ENCODE measurements at regions not wholly inside any gene's neighbourhood (a gene's known extent, or its start where the extent isn't known, plus 50 kb on each side); places are given as distances from the start of the nearest gene placed in this dataset.

GRCh38 chr6:40792183-40792582 is 205.0 kb upstream of the LRFN2 start:
- no peak overlapping the region for H3K4me3 ChIP-seq
- intact Hi-C loops (cut with DNase I) = no loop called here

GRCh38 chr6:40791004-40791403 is 203.8 kb upstream of the LRFN2 start:
- no peak for ATAC-seq
- Histone ChIP-seq H3K27ac (no peak overlapping the region), H3K4me1 (no peaks in the 10 kb centered on the region), H3K9me3 (no peaks in the 10 kb centered on the region), H3K4me3 (no peak overlapping the region), H3K27me3 (no peaks in the 10 kb centered on the region), H3K36me3 (no peaks in the 10 kb centered on the region)
- intact Hi-C loops (cut with DNase I) = no loop called here
- DNase-seq = no peak
- TF ChIP-seq CTCF (IDR thresholded peaks at IDR 0.05) = no peak
- TF ChIP-seq POLR2A (IDR thresholded peaks at IDR 0.05) = no peak
- WGBS (ENCODE audit: insufficient coverage, low coverage, low lambda C conversion rate, missing lambda C conversion rate) = 32% methylated on average over 4 of the region's 4 CpGs

More at GRCh38 chr6:40792183-40792582, 205.0 kb upstream of the LRFN2 start:
- Histone ChIP-seq H3K36me3 (no peaks in the 10 kb centered on the region), H3K27me3 (no peaks in the 10 kb centered on the region), H3K4me1 (no peaks in the 10 kb centered on the region), H3K27ac (no peak overlapping the region), H3K9me3 (no peaks in the 10 kb centered on the region)
- TF ChIP-seq POLR2A (IDR thresholded peaks at IDR 0.05) (no peak), CTCF (IDR thresholded peaks at IDR 0.05) (no peak)
- ATAC-seq = no peak
- no CpG with 5 or more reads among the region's 2 CpGs for WGBS (ENCODE audit: insufficient coverage, low coverage, low lambda C conversion rate, missing lambda C conversion rate)
- no peak for DNase-seq

GRCh38 chr6:40788661-40789655 is 201.8 kb upstream of the LRFN2 start:
- H3K36me3 ChIP-seq = no peaks in the 10 kb centered on the region
- no peak overlapping the region for H3K27ac ChIP-seq
- no peak for DNase-seq
- no peaks in the 10 kb centered on the region for H3K27me3 ChIP-seq
- no peaks in the 10 kb centered on the region for H3K4me1 ChIP-seq
- 50% methylated on average over 9 of the region's 11 CpGs for WGBS (ENCODE audit: insufficient coverage, low coverage, low lambda C conversion rate, missing lambda C conversion rate)
- H3K4me3 ChIP-seq = no peak overlapping the region
- TF ChIP-seq POLR2A (IDR thresholded peaks at IDR 0.05) (no peak), CTCF (IDR thresholded peaks at IDR 0.05) (no peak)
- intact Hi-C loops (cut with DNase I) = no loop called here
- ATAC-seq = peak in 1 of 4 donors; percentile 28
- H3K9me3 ChIP-seq = no peaks in the 10 kb centered on the region

- Histone ChIP-seq H3K9me3 (no peaks in the 10 kb centered on the region), H3K27me3 (no peaks in the 10 kb centered on the region), H3K27ac (no peak overlapping the region), H3K4me1 (no peaks in the 10 kb centered on the region), H3K4me3 (no peak overlapping the region), H3K36me3 (no peaks in the 10 kb centered on the region)
- DNase-seq = no peak
- ATAC-seq = no peak
- no peak for TF ChIP-seq CTCF (IDR thresholded peaks at IDR 0.05)
- TF ChIP-seq POLR2A (IDR thresholded peaks at IDR 0.05) = no peak
- intact Hi-C loops (cut with DNase I) = no loop called here
- 40% methylated on average over 1 of the region's 3 CpGs for WGBS (ENCODE audit: insufficient coverage, low coverage, low lambda C conversion rate, missing lambda C conversion rate)
These were observed 195.2 kb upstream of the LRFN2 start for GRCh38 chr6:40782355-40782754.

Measured in right lobe of liver (tissue), 6 donors.